Activated CD8-positive, alpha-beta memory T cell treated with anti-CD3 and anti-CD28 coated beads, Interleukin-2, amount 50 U/mL, for 48 hours (primary cell): ENCODE measurements at regions not wholly inside any gene's neighbourhood (a gene's known extent, or its start where the extent isn't known, plus 50 kb on each side); places are given as distances from the start of the nearest gene placed in this dataset.
"Not testable (repeated sequence)": the region's sequence is repeated elsewhere in the genome, so short reads cannot be mapped to it uniquely, and the experiment has no call there.

Experiments
- DNase-seq: peaks from one replicate; pipeline ENCODE4 v3.0.0-alpha.2; 2020

DNA sequence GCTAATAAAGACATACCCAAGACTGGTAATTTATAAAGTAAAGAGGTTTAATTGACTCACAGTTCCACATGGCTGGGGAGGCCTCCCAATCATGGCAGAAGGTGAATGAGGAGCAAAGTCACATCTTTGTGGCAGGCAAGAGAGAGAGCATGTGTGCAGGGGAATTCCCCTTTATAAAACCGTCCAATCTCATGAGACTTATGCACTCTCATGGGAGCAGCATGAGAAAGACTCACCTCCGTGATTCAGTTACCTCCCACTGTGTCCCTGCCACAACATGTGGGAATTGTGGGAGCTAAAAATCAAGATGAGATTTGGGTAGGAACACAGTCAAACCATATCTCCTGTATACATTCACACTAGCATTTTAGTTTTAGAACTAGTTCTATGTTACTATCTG is 101.7 kb upstream of the NIPA1 start:
- DNase-seq: not testable (repeated sequence)

DNA sequence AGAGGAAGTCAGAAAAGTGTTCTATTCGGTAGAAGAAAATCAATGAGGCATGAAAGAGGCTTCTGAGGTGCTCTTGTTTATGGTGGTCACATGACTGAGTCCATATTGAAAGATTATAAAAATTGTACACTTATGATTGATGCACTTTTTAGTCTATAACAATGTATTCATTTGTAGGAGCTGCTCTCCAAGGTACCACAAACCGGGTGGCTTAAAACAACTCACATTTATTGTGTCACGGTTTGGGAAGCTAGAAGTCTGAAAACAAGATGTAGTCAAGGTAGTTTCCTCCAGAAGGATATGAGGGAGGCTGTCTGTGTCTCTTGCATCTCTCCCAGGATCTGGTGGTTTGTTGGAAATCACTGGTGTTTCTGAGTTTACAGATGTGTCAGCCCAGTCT is 86.6 kb upstream of the NIPA1 start:
- not testable (repeated sequence) for DNase-seq

- DNase-seq: not testable (repeated sequence)
Observed at GRCh38 chr15:22710831-22711341, 75.6 kb upstream of the NIPA1 start.

DNA sequence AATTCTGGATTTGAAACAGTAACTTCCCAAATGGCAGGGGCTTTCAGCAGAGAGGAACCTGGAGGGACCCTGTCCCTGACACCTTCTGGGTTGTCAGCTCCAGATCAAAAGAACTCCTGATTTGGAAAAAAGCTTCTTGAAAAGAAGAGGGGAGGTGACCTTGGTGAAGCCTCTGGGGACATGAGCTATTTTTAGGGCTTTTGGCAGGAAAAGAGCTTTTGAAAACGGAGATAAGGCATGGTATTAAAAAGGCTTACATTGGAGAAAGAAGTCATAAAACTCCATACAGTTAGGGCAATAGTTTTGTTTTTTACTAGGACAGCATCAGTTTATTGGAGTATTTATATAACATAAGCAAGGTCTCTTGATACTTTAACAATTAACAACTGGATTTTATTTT is 72.5 kb upstream of the NIPA1 start:
- DNase-seq: not testable (repeated sequence)

DNA sequence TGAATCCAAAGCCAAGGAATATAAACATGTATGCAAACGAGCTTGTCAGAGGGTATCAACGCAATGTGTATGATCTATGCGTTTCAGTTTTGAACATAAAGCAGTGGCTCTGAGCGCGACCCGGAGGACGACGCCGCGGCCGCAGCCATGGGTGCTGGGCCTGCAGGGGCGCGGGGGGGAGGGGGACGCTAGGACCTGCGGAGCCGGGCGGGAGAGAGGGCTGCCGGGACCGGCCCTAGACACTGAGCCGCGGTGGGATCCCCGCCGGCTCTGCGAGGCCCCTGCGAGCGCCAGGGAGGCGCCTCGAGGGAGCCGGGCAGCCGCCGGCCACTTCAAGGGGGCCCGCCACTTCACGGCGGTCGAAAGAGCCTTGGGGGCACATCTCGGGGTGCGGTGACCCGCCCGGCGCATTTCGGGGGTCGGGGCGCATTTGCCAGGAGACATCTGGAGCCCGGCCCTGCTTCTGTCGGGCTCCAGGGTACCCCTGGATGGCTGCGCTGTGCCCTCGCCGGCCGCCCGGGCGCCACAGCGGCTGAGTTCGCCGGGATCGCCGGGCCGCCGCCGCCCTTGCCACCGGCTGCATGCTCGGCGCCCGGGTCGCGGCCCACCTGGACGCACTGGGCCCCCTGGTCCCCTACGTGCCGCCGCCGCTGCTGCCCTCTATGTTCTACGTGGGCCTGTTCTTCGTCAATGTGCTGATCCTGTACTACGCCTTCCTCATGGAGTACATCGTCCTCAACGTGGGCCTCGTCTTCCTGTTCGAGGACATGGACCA is 71.9 kb upstream of the NIPA1 start:
- not testable (repeated sequence) for DNase-seq

- DNase-seq: not testable (repeated sequence)
Observed at GRCh38 chr15:22715133-22715845, 71.2 kb upstream of the NIPA1 start.

DNA sequence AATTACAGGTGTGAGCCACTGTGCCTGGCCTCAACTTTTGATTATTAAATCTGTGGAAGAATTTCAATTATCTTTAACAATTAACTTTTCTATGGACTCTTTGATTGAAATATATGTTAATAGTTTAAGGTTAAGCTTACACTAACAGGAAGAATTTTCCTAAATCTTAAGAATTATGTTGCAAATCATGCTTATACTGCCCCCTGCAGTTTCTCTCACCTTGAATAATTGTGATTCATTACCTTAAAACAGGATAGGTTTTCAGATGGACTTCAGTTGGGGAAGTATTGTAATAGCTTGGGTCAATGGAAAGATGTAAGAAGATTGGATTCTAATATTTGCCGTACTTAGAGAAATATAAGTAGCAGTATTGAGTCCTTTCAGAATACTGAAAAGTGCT is 66.5 kb upstream of the NIPA1 start:
- not testable (repeated sequence) for DNase-seq

DNA sequence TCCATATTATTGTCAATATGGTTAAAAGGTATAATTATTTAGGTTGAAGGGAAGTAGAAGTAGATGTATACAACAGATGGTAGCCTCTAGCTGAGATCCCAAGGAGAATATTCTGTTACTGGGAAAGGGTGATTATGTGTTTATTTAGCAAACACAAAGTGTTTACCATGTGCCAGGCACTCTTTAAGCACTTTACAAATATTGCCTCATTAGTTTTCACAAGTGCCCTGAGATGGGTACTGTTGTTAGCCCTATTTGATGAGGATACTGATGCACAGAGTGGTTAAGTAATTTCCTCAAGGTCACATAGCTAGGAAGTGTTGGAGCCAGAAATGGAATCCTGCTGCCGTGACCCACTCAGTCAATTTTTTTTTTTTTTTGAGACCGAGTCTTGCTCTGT is 60.3 kb upstream of the NIPA1 start:
- not testable (repeated sequence) for DNase-seq

- not testable (repeated sequence) for DNase-seq
Observed at GRCh38 chr15:22735067-22735466, 51.4 kb upstream of the NIPA1 start.

GRCh38 chr15:22735781-22736180 is 50.7 kb upstream of the NIPA1 start:
- no peak for DNase-seq

GRCh38 chr15:22736200-22736599 is 50.2 kb upstream of the NIPA1 start:
- not testable (repeated sequence) for DNase-seq
